ENCODE measurements at regions not wholly inside any gene's neighbourhood (a gene's known extent, or its start where the extent isn't known, plus 50 kb on each side); places are given as distances from the start of the nearest gene placed in this dataset.
"Not testable (repeated sequence)": the region's sequence is repeated elsewhere in the genome, so short reads cannot be mapped to it uniquely, and the experiment has no call there.

DNA sequence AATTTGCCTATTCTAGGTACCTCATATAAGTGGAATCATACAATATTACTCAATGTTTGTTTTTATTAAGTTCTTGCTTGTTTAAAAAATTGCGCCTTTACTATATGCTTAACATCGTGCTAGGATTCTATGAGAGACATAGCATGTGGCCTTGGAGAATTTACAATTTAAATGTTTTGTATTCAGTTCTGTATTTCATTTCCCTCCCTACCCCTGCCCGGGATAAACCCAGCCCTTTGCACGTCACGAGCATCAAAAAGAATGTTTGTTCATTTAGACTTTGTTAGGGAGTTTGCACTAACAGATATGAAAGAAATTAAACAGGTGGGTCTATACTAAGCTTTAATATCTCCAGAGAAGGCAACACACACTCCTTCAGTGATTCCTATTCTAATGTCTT is 75.7 kb downstream of the C18orf54 start:
- DNase-seq (ENCODE audit: low read depth in 4 of 4, low spot score in 2 of 4), result no peak

GRCh38 chr18:54433857-54434256 is 76.2 kb downstream of the C18orf54 start:
- no peak for DNase-seq (ENCODE audit: low read depth in 4 of 4, low spot score in 2 of 4)

DNA sequence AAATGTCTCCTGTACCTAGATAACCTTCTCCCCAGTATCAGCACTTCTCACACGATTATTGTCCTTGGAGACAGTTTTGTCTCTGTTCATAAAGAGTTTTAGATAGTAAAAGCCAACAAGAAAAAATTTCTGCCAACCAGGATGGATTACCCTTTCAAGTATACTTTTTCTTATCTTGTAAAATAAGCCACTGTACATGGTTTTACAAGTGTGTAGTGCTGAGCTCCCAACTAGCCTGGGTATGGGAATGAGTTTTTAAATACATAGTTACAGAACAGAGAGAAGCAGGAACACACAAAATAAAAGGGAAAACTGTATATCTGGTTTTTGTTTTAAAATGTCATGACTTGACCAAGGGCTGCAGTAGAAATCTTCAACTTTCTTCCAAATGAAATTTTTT is 76.7 kb downstream of the C18orf54 start:
- DNase-seq (ENCODE audit: low read depth in 4 of 4, low spot score in 2 of 4), result no peak

- DNase-seq (ENCODE audit: low read depth in 4 of 4, low spot score in 2 of 4), result no peak
These were observed 78.8 kb downstream of the C18orf54 start for GRCh38 chr18:54436501-54436900.

- no peak for DNase-seq (ENCODE audit: low read depth in 4 of 4, low spot score in 2 of 4)
These were observed 82.6 kb downstream of the C18orf54 start for GRCh38 chr18:54440292-54440691.

- DNase-seq (ENCODE audit: low read depth in 4 of 4, low spot score in 2 of 4), result peak; percentile 29 to 58 (median 36)
These were observed 86.7 kb downstream of the C18orf54 start for GRCh38 chr18:54444319-54444914.

DNA sequence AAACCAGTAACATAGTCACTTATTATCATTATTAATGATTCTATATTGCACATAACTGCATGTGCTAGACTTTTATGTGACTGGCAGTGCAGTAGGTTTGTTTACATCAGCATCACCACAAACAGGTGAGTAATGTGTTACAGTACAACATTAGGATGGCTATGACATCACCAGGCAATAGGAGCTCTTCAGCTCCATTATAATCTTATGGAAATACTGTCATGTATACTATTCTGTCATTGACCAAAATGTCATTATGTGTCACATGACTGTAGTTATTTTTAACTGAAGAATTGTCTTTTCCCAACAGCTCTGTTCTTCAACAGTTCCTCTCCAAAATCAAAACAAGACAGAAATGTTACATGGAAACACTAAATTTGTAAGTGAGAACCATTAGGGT is 96.3 kb downstream of the C18orf54 start:
- DNase-seq (ENCODE audit: low read depth in 4 of 4, low spot score in 2 of 4), result no peak

DNA sequence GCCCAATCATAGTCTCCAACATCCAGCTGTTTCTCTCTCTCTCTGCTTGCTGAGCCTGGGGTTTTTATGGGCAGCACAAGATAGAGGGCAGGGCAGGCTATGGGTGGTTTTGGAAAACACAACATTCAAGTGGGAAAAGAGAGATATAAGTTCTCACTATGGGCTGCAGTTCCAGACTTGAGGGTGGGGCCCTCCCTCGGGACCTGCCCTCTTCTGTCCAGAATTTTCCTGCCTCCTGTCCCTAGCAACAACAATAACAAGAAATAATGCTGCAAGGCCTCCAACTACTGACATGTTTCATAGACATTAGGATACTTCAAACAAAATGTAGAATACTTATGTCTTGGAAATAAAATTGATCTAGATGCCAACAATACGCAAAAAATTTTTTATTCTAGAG is 107.8 kb downstream of the C18orf54 start:
- DNase-seq (ENCODE audit: low read depth in 4 of 4, low spot score in 2 of 4), result no peak

DNA sequence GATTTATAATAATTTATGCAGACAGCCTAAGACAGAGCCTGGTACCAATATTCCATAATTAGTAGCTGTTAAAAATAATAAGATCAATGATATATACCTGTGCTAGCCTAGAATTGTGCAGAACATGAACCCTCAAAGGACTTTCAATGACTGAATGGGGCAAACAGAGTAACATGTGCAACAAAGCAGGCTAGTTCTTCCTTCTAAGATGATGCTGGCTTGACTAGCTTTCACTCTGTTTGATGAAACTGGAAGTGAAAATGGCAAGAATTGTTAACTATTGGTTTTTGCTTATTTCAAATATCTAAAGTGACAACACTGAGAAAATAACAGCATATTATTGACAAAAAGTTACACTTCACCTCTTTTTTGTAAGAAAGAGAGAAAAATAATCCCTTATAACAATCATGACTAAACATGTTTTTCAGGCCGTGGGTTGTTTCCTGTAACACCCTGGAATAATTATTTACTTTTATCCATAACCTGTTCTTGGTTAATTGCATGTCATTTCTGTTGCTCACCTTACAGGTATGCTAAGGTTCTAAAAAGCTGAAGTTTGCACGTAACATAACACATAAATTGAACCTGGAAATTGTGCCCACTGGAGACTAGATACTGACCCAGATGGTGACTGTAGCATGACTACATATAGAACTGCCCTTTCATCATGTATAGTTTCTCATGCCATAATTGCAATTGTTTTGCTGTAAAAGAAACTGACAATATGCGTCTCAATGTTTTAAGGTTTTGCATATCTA is 108.7 kb downstream of the C18orf54 start:
- no peak for DNase-seq (ENCODE audit: low read depth in 4 of 4, low spot score in 2 of 4)

- no peak for DNase-seq (ENCODE audit: low read depth in 4 of 4, low spot score in 2 of 4)
These were observed 111.7 kb upstream of the DYNAP start for GRCh38 chr18:54479365-54479764.

GRCh38 chr18:54480616-54481015 is 110.4 kb upstream of the DYNAP start:
- DNase-seq (ENCODE audit: low read depth in 4 of 4, low spot score in 2 of 4), result no peak

- DNase-seq (ENCODE audit: low read depth in 4 of 4, low spot score in 2 of 4), result not testable (repeated sequence)
These were observed 88.6 kb upstream of the DYNAP start for GRCh38 chr18:54502451-54502850.

DNA sequence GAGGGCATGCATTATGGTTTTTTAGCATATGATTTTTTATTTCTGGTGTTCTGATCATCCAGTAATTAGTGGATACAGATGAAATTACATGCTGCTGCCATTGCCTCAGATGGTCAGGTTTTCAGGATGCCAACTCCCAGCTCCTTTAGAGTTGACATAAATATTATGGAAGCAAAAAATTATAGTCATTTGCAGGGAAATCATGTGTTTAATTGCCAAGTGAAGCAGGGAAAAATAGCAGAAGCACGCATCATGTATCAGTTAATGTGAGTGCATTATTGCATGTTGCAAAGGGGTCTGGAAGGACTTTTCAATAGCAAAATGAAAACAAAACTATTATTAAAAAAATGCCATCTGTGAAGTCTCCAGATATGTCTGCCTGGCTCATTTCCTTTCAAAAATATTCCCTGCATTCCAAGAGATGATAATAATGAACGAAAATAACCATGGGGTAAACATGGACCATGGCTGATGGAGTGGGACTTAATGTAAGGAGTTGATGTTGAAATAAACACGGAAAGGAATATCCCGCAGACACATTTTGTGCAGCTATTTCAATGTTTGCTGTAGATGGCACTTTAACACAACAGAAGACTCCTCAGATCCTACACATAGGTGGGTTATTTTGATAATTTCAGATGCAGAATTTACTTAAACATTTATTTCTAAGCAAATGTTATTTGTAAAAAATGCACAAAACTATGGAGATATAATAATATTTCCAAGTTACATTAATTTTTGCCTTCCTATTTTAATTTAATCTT is 87.7 kb upstream of the DYNAP start:
- DNase-seq (ENCODE audit: low read depth in 4 of 4, low spot score in 2 of 4), result no peak

DNA sequence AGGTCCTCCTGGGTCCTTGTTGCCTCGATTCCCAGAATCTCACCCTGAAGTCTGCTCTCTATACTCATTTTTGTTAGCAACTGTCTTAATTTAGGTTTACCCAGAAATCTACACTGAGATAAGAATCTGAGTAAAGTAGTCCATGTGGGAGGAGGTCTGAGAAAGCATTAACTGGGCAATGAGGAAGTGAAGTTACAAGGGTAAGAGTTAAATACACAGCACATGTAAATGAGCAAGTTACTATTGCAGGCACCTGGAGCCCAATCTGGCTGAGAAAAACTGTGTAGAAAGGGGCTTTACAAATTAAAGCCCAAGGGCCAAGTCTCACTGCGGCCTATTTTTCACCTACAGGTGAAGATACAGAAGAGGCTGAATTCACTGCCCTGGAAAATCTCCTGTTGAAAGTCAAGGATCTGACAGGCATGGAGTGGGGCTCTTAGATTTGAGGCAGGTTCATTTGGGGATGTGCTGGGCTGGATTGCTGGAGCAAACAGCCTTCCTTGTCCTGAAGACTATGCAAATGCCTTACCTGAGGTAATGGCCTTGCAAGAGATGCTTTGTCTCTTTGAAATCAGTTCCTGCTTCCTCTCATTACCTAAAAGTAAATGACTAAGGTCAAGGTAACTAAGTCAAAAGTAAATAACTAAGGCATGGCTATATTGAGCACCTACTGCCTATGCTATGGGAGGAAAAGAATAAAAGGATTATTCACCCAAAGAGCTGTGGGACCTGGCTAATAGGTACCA is 84.4 kb upstream of the DYNAP start:
- DNase-seq (ENCODE audit: low read depth in 4 of 4, low spot score in 2 of 4), result no peak

- DNase-seq (ENCODE audit: low read depth in 4 of 4, low spot score in 2 of 4), result no peak
These were observed 81.3 kb upstream of the DYNAP start for GRCh38 chr18:54509793-54510192.

DNA sequence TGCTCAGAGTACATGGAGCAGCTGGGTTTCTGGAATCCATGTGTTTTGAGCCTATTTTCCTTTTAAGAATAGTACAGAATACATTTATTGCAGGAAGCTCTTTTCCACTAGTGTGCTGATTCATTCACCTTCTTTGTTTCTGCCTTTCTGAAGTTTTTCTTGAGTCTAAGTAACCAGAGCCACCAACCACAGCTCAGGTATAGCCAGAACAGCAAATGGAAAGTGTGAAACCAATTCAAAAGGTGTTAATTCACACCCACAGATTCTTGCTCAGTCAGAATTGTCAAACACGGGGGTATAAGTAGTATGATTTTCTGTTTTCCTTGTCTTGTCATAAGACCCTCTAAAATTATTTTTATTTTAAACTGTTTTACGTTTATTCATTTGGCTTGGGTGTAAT is 75.9 kb upstream of the DYNAP start:
- DNase-seq (ENCODE audit: low read depth in 4 of 4, low spot score in 2 of 4), result no peak

GRCh38 chr18:54517521-54517920 is 73.5 kb upstream of the DYNAP start:
- DNase-seq (ENCODE audit: low read depth in 4 of 4, low spot score in 2 of 4), result no peak

DNA sequence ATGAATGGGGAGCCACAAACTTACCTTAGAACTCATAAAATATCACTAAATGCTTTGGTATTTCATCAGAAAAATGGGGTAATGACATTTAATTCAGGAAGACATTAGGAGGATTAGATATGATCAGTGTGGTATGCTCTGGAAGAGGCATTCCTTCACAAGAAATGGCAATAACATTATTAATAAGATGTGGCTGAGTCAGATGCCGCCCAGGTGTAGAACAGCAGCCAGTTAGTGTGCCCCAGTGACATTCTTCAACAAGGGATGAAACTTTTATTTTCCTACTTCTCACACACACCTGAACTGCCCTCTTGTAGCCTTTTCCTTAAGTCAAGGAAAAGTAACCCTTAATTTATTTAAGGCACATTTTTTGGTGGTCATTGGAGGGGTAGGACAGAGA is 69.2 kb upstream of the DYNAP start:
- DNase-seq (ENCODE audit: low read depth in 4 of 4, low spot score in 2 of 4), result no peak

- DNase-seq (ENCODE audit: low read depth in 4 of 4, low spot score in 2 of 4), result no peak
These were observed 62.1 kb upstream of the DYNAP start for GRCh38 chr18:54528942-54529376.

DNA sequence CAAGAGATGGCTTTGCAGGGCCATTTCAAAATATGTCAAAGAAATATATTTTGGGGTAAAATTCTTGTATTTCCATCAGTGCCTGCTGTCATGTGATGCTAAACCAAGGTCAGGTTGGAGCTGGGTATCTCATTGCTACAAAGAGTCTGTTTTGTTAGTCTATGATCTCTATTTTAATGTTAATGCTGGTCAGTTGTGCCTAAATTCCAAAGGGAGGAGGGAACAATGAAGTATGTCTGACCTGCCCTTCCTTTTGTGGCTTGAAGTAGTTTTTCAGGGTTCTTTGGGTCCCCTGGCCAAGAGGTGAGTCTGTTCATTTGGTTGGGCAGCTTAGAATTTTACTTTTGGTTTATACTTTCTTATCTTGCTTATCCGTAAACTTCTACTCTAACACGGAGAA is 61.6 kb upstream of the DYNAP start:
- DNase-seq (ENCODE audit: low read depth in 4 of 4, low spot score in 2 of 4), result no peak

GRCh38 chr18:54530285-54530684 is 60.8 kb upstream of the DYNAP start:
- no peak for DNase-seq (ENCODE audit: low read depth in 4 of 4, low spot score in 2 of 4)
